GM19240 (cell line): ENCODE measurements at regions not wholly inside any gene's neighbourhood (a gene's known extent, or its start where the extent isn't known, plus 50 kb on each side); places are given as distances from the start of the nearest gene placed in this dataset.

Experiments used
- DNase-seq: peaks from one replicate; pipeline ENCODE4 v3.0.0; 2011; ENCODE audit warnings: low spot score; ENCODE audit not compliant: insufficient read length

DNA sequence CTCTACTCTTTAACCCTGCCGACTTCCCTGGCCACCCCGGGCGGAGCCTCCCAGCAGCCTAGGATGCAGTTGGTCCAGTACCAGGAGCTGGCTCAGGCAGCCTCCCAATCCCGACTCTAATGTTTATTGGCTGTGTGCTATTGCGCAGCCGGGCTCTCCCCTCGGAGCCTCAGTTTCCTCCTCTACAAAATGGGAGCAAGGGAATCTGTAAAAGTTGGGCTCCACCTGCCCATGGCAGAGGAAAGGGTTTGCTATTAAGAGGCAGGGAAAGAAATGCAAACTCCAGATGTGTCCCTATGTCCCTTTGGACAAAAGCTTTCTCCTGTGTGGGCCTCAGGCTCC is 140.8 kb upstream of the PJA1 start:
- DNase-seq: no peak

GRCh38 chrX:69305333-69306062 is 140.2 kb upstream of the PJA1 start:
- no peak for DNase-seq

- DNase-seq: no peak
Observed at GRCh38 chrX:69303231-69303630, 138.0 kb upstream of the PJA1 start.

- no peak for DNase-seq
Observed at GRCh38 chrX:69299951-69300714, 134.9 kb upstream of the PJA1 start.

GRCh38 chrX:69299285-69299684 is 134.0 kb upstream of the PJA1 start:
- DNase-seq: no peak

GRCh38 chrX:69298466-69299140 is 133.3 kb upstream of the PJA1 start:
- DNase-seq: no peak

DNA sequence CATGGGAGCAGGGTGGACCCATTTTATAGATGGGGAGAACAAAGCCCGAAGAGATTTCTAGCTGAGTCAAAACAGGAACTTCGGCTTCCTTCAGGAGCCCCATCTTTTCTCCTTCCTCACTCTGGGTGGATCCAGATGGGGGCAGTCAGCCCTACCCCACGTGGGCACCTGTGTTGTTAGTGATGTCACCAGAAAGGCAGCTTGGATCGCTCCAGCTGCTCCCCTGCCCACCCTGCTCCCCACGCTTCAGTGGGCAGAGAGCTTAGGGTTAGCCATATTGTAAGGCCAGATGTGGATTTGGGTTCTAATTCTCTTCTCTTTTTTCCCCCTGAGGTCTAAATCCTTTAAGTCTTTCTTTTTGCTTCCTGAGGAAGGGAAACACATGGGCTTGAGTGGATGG is 132.3 kb upstream of the PJA1 start:
- no peak for DNase-seq

DNA sequence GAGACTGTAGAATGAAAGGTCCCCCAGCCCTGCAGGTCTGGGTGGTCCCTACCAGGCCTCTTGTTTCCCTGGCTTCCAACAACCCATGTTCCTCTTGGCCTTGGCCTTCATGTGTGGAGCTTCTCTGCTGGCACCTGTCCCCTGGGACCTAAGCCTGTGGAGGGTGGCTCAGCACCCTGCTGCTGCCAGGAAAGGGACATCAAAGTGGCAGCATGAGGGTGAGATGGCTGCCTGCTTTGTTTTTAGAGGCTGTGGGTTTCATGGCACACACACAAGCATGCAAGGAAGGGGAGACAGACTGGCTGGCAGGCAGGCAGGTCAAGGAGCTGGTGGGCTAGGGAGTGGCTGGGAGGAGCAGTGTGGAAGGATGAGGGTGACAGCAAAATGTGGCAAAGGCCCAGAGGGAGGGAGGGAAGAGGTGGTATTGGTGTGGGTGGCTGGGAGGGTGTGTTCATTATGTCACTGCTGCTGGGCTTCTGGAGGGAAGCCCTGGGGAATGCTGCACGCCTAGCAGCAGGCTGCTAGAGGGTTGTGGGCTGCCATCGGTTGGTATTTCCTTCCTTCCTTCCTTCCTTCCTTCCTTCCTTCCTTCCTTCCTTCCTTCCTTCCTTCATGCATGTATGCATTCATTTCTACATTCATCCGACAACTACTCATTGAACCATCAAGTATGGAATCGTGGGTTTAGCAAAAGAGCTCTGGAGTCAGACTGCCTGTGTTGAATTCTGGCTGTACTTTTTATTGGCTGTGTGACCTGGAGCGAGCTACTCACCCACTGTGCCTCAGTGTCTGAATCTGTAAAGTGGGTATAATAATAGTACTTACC is 128.7 kb upstream of the PJA1 start:
- DNase-seq: no peak

DNA sequence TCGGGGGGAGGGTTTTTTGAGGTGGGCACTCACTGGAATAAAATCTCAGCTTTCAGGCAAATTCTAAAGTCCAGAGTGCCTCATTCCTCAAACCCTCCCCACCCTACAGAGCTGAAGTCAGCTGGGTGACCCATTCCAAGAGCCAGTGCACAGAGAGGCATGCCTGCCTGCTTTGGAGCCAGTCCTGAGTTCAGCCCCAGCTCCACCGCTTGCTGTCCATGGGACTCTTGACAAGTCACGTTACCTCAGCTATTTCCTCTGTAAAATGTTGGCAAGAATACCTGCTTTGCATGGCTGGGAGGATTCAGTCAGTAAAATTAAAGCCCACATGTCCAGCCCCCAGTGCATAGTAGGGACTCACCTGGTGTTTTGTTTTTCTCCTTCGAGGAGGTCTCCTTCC is 125.9 kb upstream of the PJA1 start:
- no peak for DNase-seq

- no peak for DNase-seq
Observed at GRCh38 chrX:69290292-69290691, 125.0 kb upstream of the PJA1 start.

- DNase-seq: no peak
Observed at GRCh38 chrX:69289793-69290123, 124.5 kb upstream of the PJA1 start.

GRCh38 chrX:69289046-69289792 is 124.0 kb upstream of the PJA1 start:
- no peak for DNase-seq

GRCh38 chrX:69287095-69287494 is 121.8 kb upstream of the PJA1 start:
- no peak for DNase-seq

DNA sequence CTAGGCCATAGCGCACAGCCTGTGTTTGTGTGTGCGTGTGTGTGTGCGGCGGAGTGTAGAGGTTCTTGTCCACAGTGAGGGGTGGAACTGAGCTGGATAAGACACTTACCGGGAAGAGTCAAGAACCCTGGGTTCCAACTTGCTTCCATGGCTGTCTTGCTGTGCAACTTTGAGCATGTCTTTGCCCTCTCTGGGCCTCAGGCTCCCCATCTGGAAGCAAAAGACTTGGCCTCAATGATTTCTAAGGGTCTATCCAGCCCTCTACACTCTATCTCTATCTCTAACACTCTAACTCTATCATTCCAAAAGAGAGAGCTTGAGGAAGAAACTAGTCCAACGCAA is 121.3 kb upstream of the PJA1 start:
- no peak for DNase-seq

- DNase-seq: peak; percentile 57
Observed at GRCh38 chrX:69285881-69286564, 120.8 kb upstream of the PJA1 start.

GRCh38 chrX:69285401-69285877 is 120.2 kb upstream of the PJA1 start:
- DNase-seq: no peak

GRCh38 chrX:69284491-69284890 is 119.2 kb upstream of the PJA1 start:
- DNase-seq: no peak

- DNase-seq: no peak
Observed at GRCh38 chrX:69282893-69283690, 117.8 kb upstream of the PJA1 start.

GRCh38 chrX:69280933-69281332 is 115.7 kb upstream of the PJA1 start:
- no peak for DNase-seq

GRCh38 chrX:69279234-69279633 is 114.0 kb upstream of the PJA1 start:
- no peak for DNase-seq
